ENCODE measurements at regions not wholly inside any gene's neighbourhood (a gene's known extent, or its start where the extent isn't known, plus 50 kb on each side); places are given as distances from the start of the nearest gene placed in this dataset.

- no peaks in the 10 kb centered on the region for H3K27me3 ChIP-seq
- TF ChIP-seq POLR2AphosphoS5 (IDR thresholded peaks at IDR 0.05) = no peak
- TF ChIP-seq POLR2A (IDR thresholded peaks at IDR 0.05; ENCODE audit: low read depth) = no peak
- TF ChIP-seq EP300 (IDR thresholded peaks at IDR 0.05) = no peak
- no peak for TF ChIP-seq CTCF (IDR thresholded peaks at IDR 0.05)
- peaks cover 8 to 25% (median 20%) of the 10 kb centered on the region in 4 donors for H3K4me1 ChIP-seq
- H3K4me3 ChIP-seq = no peak overlapping the region
- DNase-seq (ENCODE audit: extremely low spot score) = peak; percentile 90
- intact Hi-C loops (cut with DNase I) = no loop called here
- H3K36me3 ChIP-seq = no peaks in the 10 kb centered on the region
- 93% methylated on average over 5 of the region's 5 CpGs for WGBS
- H3K27ac ChIP-seq (replicated peaks in 1 of 4) = no peak overlapping the region
- H3K9me3 ChIP-seq = peaks cover 0 to 12% (median 0%) of the 10 kb centered on the region in 4 donors
Measured at GRCh38 chr1:117271129-117271528, 60.4 kb upstream of the VTCN1 start.

- peaks cover 0 to 12% (median 0%) of the 10 kb centered on the region in 4 donors for H3K9me3 ChIP-seq
- TF ChIP-seq CTCF (IDR thresholded peaks at IDR 0.05) = no peak
- no peak for TF ChIP-seq POLR2A (IDR thresholded peaks at IDR 0.05; ENCODE audit: low read depth)
- no peak for TF ChIP-seq POLR2AphosphoS5 (IDR thresholded peaks at IDR 0.05)
- no peak for TF ChIP-seq EP300 (IDR thresholded peaks at IDR 0.05)
- no peak for DNase-seq (ENCODE audit: extremely low spot score)
- intact Hi-C loops (cut with DNase I) = no loop called here
- H3K4me1 ChIP-seq = peaks cover 8 to 25% (median 20%) of the 10 kb centered on the region in 4 donors
- no peak overlapping the region for H3K4me3 ChIP-seq
- H3K27ac ChIP-seq (replicated peaks in 1 of 4) = no peak overlapping the region
- no peaks in the 10 kb centered on the region for H3K27me3 ChIP-seq
- H3K36me3 ChIP-seq = no peaks in the 10 kb centered on the region
Measured at GRCh38 chr1:117270679-117271078, 60.0 kb upstream of the VTCN1 start.

- Histone ChIP-seq H3K9me3 (peaks cover 0 to 12% (median 0%) of the 10 kb centered on the region in 4 donors), H3K4me3 (no peak overlapping the region), H3K4me1 (peaks cover 8 to 25% (median 20%) of the 10 kb centered on the region in 4 donors), H3K36me3 (no peaks in the 10 kb centered on the region), H3K27ac (replicated peaks in 1 of 4) (peak overlapping the region in 1 of 4 donors; percentile 19), H3K27me3 (no peaks in the 10 kb centered on the region)
- TF ChIP-seq POLR2A (IDR thresholded peaks at IDR 0.05; ENCODE audit: low read depth) (no peak), POLR2AphosphoS5 (IDR thresholded peaks at IDR 0.05) (peak in 1 of 2 donors; percentile 21), CTCF (IDR thresholded peaks at IDR 0.05) (no peak)
- intact Hi-C loops (cut with DNase I) = no loop called here
- DNase-seq (ENCODE audit: extremely low spot score) = no peak
- WGBS = 40% methylated on average over 11 of the region's 11 CpGs
Measured at GRCh38 chr1:117268535-117269455, 58.1 kb upstream of the VTCN1 start.

GRCh38 chr1:117267232-117267774 is 56.6 kb upstream of the VTCN1 start:
- intact Hi-C loops (cut with DNase I) = no loop called here
- WGBS = 59% methylated on average over 3 of the region's 3 CpGs
- TF ChIP-seq EP300 (IDR thresholded peaks at IDR 0.05) (no peak), POLR2AphosphoS5 (IDR thresholded peaks at IDR 0.05) (no peak), POLR2A (IDR thresholded peaks at IDR 0.05; ENCODE audit: low read depth) (no peak), CTCF (IDR thresholded peaks at IDR 0.05) (no peak)

More at GRCh38 chr1:117267232-117267774, 56.6 kb upstream of the VTCN1 start:
- no peak for DNase-seq (ENCODE audit: extremely low spot score)
- Histone ChIP-seq H3K4me3 (no peak overlapping the region), H3K27me3 (no peaks in the 10 kb centered on the region), H3K36me3 (no peaks in the 10 kb centered on the region), H3K9me3 (peaks cover 0 to 4% (median 0%) of the 10 kb centered on the region in 4 donors), H3K27ac (replicated peaks in 1 of 4) (no peak overlapping the region), H3K4me1 (peaks cover 8 to 25% (median 20%) of the 10 kb centered on the region in 4 donors)

Data from esophagus muscularis mucosa (tissue), 4 donors.